Lower leg skin (tissue), 3 donors: ENCODE measurements at regions not wholly inside any gene's neighbourhood (a gene's known extent, or its start where the extent isn't known, plus 50 kb on each side); places are given as distances from the start of the nearest gene placed in this dataset.

Experiments used
- POLR2A ChIP-seq, 2 donors: fragments of 450-650 bp; IDR thresholded peaks; one replicate each; pipeline ENCODE4 v1.6.1; 2016 to 2017; ENCODE audit warnings: antibody characterized with exemption in 2 of 2, mild to moderate bottlenecking in 1 of 2, moderate library complexity in 1 of 2
- TF ChIP-seq, protein P1 (sequence below), 3 donors: fragments of 450-650 bp; IDR thresholded peaks; one replicate each; pipeline ENCODE4 v1.5.1; 2016; ENCODE audit warnings: antibody characterized with exemption in 3 of 3, mild to moderate bottlenecking in 3 of 3, moderate library complexity in 2 of 3

DNA sequence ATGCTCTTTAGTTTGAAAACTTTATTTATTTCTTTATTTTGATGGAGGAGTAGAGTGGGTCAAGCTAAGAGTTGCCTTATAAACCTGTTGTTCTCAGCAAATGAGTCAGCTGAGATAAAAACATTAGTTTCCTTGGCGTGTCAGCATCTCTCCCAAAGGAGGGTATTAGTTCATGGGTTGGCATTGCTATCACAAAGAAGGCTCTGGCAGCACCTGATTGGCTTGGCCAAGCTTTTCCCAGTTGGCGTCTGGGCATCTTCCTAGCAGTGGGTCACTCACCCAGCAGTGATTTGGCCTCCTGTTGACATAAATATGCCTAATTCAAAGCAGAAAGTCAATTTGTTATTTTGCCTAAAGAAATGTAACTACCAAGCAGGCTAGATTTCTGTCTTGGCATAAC, 200.7 kb upstream of the TNP1 start:
- TF ChIP-seq POLR2A (IDR thresholded peaks at IDR 0.05): no peak
- TF ChIP-seq, protein P1, sequence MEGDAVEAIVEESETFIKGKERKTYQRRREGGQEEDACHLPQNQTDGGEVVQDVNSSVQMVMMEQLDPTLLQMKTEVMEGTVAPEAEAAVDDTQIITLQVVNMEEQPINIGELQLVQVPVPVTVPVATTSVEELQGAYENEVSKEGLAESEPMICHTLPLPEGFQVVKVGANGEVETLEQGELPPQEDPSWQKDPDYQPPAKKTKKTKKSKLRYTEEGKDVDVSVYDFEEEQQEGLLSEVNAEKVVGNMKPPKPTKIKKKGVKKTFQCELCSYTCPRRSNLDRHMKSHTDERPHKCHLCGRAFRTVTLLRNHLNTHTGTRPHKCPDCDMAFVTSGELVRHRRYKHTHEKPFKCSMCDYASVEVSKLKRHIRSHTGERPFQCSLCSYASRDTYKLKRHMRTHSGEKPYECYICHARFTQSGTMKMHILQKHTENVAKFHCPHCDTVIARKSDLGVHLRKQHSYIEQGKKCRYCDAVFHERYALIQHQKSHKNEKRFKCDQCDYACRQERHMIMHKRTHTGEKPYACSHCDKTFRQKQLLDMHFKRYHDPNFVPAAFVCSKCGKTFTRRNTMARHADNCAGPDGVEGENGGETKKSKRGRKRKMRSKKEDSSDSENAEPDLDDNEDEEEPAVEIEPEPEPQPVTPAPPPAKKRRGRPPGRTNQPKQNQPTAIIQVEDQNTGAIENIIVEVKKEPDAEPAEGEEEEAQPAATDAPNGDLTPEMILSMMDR (IDR thresholded peaks at IDR 0.05): no peak
